M059J (cell line): ENCODE measurements at regions not wholly inside any gene's neighbourhood (a gene's known extent, or its start where the extent isn't known, plus 50 kb on each side); places are given as distances from the start of the nearest gene placed in this dataset.
"Not testable (repeated sequence)": the region's sequence is repeated elsewhere in the genome, so short reads cannot be mapped to it uniquely, and the experiment has no call there.

Experiments used
- DNase-seq: peaks from one replicate; pipeline ENCODE4 v3.0.0-alpha.2; 2012; ENCODE audit warnings: low read depth

DNA sequence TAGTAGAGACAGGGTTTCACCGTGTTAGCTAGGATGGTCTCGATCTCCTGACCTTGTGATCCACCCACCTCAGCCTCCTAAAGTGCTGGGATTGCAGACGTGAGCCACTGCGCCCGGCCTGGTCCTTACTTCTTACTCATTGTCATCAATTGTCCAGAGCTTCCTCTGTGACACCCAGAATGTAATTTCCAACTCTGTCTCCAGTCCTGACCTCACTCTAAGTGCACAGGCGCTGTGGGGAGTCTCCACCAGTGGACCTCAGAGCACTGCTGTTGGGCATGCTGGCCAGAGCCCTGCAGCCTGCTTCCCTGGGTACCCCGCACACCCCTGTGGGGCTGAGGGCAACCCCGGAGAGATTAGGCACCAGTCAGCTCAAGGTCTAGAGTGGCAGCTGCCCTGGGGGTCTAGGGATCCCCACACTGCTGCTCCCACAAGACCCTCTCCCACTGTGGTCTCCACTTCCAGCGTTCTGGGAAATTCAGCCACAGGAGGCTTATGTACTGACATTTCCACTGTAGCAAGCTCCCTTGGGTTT is 1140.3 kb downstream of the TBC1D22A start:
- DNase-seq, result no peak

GRCh38 chr22:47901911-47902310 is 1139.5 kb downstream of the TBC1D22A start:
- DNase-seq, result no peak

- no peak for DNase-seq
Observed at GRCh38 chr22:47899894-47900293, 1137.4 kb downstream of the TBC1D22A start.

DNA sequence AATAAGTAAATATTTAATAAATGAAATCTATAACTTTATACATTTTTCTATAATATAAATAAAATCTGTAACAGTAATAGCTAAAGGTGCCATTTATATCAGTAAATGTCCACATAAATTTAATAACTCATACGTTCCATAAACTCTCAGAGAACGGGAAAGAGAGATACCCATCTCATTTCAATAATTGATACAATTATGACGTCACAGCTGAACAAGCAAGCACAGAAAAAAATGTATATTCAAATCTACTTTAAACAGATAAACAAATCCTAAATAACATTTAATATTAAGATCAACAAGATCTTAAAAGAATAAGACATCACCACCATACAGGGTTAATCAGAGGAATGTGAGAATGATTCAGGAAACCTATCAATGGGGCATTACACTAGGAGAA is 1136.5 kb downstream of the TBC1D22A start:
- no peak for DNase-seq

DNA sequence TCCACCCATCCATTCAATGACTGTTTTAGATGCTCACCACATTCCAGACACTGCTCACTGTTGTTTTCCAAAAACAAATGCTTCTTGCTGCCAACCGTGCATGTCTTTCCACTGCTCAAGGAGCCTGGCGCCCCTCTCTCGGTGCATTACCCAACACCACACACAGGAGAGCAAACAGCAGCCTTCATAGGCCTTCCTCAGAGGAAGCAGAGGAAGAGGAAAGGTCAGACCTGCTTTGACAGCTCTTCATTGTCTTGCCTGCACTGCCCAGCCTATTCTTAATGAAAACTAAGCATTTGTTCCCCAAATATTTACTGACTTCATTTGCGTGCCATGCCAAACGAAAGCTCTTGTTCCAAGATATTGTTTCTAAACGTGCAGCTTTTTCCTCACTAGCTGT is 1129.2 kb downstream of the TBC1D22A start:
- DNase-seq, result no peak

- no peak for DNase-seq
Observed at GRCh38 chr22:47888817-47889216, 1126.4 kb downstream of the TBC1D22A start.

DNA sequence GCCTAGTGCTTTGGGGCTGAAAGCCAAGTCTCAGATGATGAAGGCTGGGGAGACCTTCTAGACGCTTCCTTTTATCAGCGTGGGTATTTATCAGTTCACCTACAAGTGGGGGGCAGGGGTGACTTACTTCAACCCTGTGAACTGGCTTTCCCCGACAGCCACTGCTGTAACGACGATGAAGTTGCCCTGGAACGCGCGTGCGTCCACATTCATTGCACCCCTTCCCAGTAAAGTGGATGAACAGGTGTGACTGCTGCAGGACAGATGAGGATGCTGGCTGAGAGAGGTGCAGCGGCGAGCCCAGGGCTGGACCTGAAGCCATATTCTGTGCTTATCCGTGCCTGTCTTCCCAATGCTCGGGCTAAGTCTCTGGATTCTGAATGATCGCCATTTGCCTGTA is 1122.3 kb downstream of the TBC1D22A start:
- no peak for DNase-seq

GRCh38 chr22:47884200-47884599 is 1121.8 kb downstream of the TBC1D22A start:
- DNase-seq, result no peak

GRCh38 chr22:47883757-47884156 is 1121.3 kb downstream of the TBC1D22A start:
- DNase-seq, result no peak

DNA sequence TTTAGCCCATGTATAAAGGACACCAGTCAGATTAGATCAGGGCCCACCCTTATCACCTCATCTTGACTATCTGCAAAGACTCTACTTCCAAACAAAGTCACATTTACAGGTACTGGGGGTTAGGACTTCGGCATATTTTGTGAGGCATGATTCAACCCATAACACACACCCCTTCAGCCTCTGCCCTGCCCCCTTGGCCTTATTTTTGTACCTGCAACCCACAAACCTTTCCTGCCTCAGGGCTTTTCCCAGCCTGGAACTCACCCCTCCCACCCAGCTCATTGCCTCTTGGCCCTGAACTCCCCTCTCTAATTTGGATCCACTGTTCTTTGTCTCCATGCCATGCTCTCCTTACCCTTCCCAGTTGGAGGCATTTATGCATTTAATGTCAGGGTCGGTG is 1116.9 kb downstream of the TBC1D22A start:
- no peak for DNase-seq

DNA sequence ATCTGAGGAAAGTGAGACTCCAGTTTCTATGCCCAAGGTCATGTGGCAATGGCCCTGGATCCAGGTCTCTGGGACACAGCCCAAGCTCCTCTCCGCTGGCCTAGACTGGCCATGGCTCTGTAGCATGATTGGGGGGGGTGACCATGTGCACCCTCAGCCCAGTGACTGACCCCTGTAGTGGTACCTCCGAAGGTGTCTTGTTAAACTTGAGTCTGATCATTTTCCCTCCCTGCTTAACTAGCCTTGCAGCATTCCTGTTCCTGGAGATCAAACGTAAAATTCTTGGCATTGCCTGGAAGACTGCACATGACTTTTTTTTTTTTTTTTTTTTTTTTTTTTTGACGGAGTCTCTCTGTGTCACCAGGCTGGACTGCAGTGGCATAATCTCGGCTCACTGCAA is 1116.0 kb downstream of the TBC1D22A start:
- DNase-seq, result no peak

GRCh38 chr22:47872761-47873535 is 1110.5 kb downstream of the TBC1D22A start:
- DNase-seq, result peak; percentile 70

DNA sequence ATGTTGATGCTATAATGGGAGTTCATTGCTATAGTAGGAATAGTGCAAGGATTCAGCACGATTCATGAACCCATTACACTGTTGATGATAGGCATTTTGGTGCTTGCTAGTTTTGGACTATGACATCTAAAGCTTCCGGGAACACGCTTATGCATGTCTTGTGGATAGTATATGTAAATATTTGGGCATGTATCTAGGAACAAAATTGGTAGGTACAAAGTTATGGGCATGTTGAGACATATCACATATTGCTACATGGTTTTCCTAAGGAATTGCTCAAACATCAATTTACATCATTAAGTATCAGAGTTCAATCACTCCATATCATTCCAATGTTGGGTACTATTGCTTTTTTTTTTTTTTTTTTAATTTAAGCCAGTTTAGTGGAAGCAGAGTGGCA is 1103.2 kb downstream of the TBC1D22A start:
- no peak for DNase-seq

- DNase-seq, result no peak
Observed at GRCh38 chr22:47862394-47862793, 1099.9 kb downstream of the TBC1D22A start.

DNA sequence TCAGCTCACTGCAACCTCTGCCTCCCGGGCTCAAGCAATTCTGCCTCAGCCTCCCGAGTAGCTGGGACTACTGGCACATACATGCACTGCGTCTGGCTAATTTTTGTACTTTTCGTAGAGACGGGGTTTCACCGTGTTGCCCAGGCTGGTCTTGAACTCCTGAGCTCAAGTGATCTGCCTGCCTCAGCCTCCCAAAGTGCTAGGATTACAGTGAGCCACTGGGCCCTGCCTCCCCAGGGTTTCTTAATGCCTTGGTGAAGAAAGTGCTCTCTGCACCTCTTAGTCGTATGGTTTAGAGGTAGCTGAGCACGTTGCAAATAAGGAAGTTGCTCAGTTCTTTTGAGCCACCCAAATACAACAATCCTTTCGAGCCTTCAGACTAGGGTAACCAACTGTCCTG is 1098.5 kb downstream of the TBC1D22A start:
- DNase-seq, result not testable (repeated sequence)

DNA sequence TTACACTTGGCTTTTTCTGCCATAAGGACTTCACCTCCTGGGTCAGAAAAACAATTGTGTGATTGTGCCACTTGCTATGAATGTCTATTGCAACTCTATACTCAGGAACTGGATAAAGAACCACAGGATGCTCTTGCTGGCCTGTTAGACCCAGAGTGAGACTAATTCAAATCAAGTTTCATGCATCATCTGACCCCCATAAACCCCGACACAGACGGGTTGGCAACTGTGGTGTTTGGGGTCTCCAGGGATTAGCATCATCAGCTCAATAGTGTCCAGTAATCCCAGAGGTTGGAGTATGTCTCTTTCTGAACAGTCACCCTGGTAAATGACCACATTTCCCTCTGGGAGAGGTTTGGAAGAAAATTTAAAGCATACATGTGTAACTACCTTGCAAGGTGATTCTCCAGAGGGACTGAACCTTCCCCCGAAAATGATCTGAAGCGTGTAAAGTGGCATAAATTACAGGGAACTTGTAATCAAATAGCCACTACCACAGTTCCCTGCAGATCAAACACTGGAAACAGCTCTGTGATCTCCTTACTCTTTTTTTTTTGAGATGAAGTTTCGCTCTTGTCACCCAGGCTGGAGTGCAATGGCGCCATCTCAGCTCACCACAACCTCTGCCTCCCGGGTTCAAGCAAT is 1097.6 kb downstream of the TBC1D22A start:
- no peak for DNase-seq

- DNase-seq, result no peak
Observed at GRCh38 chr22:47858773-47859306, 1096.4 kb downstream of the TBC1D22A start.

DNA sequence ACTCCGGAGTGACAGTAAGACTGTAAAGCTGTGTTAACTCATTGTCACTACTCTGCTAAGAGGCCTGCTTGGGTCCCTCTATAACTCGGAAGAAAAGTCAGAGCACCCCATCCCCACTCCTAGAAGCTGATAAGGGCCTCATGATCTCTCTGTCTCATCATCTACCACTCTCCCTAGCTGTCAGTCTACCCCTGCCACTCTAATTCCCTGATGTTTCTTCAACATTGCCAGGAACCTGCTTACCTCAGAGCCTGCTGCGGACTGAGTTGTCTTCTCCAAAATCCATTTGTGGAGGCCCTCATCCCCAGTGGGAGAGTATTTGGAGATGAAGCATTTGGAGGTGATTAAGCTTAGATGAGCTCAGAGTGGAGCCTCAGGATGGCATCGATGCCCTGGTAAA is 1092.2 kb downstream of the TBC1D22A start:
- DNase-seq, result no peak

GRCh38 chr22:47854251-47854650 is 1091.8 kb downstream of the TBC1D22A start:
- no peak for DNase-seq

DNA sequence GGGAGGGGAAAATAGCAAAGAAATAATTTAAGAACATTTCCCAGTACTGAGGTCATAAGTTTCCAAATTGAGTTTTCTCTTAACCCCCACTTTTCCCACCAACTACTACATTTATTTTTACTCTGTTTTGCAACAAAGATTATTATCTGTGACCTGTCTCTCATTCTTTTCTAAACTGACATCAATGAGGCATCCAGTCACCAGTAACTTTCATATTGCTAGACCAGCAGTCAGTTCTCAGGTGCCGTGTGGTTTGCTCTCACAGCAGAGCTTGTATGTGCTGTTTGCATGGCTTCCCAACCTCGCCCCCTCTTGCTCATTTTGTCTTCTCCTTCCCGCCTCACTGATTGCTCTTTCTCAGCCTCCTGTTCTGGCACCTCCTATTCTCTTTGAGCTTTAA is 1091.3 kb downstream of the TBC1D22A start:
- no peak for DNase-seq

GRCh38 chr22:47851586-47851985 is 1089.1 kb downstream of the TBC1D22A start:
- DNase-seq, result no peak

DNA sequence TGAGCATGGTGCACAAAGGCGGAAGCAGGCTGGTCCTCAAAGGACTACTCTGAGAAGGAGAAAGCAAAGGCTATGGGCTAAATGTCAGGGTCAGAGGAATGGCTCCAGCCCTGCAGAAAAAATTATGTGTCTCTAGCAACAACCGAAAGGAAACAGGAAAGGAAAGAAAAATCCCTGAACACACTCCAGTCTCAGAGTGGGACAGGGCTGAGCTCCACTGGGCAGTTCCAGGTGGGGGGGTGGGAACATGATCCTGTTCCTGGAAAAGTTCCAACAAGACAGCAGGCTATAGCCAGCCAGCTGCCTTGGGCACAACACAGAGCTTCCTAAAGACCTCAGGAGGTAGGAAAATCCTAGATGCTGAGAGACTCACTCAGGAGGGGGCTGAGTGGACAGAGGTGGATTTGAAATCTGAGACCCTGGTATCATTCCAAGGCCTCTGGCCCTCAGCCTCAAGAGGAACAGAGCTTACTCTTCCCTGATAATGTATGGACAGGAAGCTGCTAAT is 1088.2 kb downstream of the TBC1D22A start:
- peak; percentile 39 for DNase-seq

DNA sequence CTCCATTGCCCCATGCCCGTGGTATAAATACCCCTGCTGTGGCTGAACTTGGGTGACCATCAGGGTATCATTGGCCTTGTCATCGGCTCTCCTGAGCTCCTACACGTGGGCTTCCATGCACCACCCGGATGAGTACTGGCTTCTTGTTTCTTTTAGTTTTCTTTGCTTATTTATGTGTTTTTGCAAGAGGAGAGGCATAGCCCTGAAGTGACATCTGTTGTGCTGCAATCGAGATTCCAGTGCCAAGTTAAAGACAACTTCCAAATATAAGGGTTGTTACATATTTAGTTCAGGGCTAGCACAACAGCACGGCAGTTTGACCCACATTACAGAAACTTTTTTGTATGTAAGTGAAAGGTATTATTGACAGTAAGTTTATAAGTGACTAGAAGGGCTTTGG is 1087.1 kb downstream of the TBC1D22A start:
- no peak for DNase-seq
